ENCODE measurements at regions not wholly inside any gene's neighbourhood (a gene's known extent, or its start where the extent isn't known, plus 50 kb on each side); places are given as distances from the start of the nearest gene placed in this dataset.

- Histone ChIP-seq H2AFZ (replicated peaks; ENCODE audit: low read length, poor library complexity) (no peak overlapping the region), H2BK5ac (ENCODE audit: low read depth, low read length, poor library complexity, severe bottlenecking) (no peak overlapping the region), H3K4me2 (ENCODE audit: low read depth, low read length) (no peak overlapping the region), H3K4me1 (ENCODE audit: control insufficient read depth, insufficient read depth, low read length) (no peaks in the 10 kb centered on the region), H3K4me3 (ENCODE audit: insufficient read depth, low read depth, low read length) (no peak overlapping the region), H2BK120ac (ENCODE audit: low read depth, low read length) (no peak overlapping the region), H3K36me3 (ENCODE audit: control insufficient read depth, insufficient read depth, low read length) (no peaks in the 10 kb centered on the region), H4K91ac (ENCODE audit: insufficient read depth, low read depth, low read length) (no peak overlapping the region), H4K8ac (ENCODE audit: low read depth in 2 of 2, low read length in 2 of 2) (no peak overlapping the region), H3K27me3 (ENCODE audit: control insufficient read depth, insufficient read depth, low read length) (no peaks in the 10 kb centered on the region), H3K14ac (replicated peaks; ENCODE audit: low read depth, low read length) (no peak overlapping the region), H3K23ac (ENCODE audit: low read depth, low read length) (no peak overlapping the region), H2AK5ac (ENCODE audit: low read depth, low read length) (no peak overlapping the region), H4K20me1 (ENCODE audit: insufficient read depth, low read length) (no peaks in the 10 kb centered on the region), H3K9me3 (ENCODE audit: control insufficient read depth, insufficient read depth, low read length) (no peaks in the 10 kb centered on the region), H4K5ac (ENCODE audit: low read depth, low read length) (no peak overlapping the region), H3K56ac (ENCODE audit: extremely low read depth, insufficient read depth, low read length) (no peak overlapping the region), H3K9ac (ENCODE audit: low read depth, low read length) (no peak overlapping the region), H3K27ac (ENCODE audit: insufficient read depth, low read length) (no peak overlapping the region), H2AK9ac (replicated peaks; ENCODE audit: low read depth, low read length, poor library complexity) (no peak overlapping the region), H3K18ac (ENCODE audit: low read depth, low read length) (no peak overlapping the region), H2BK15ac (ENCODE audit: low read depth, low read length) (no peak overlapping the region), H3K79me1 (ENCODE audit: low read depth in 1 of 2, low read length in 2 of 2) (no peaks in the 10 kb centered on the region), H3K9me1 (ENCODE audit: insufficient read depth, low read length) (no peaks in the 10 kb centered on the region), H2BK20ac (ENCODE audit: low read depth, low read length) (no peak overlapping the region), H3K4ac (ENCODE audit: low read depth, low read length) (no peak overlapping the region)
- no TSS peak for BruUV-seq (replicated peaks)
- 0 out of 2 replicates have a peak, but pooled peaks have one; percentile 30 for TF ChIP-seq MXI1 (IDR thresholded peaks at IDR 0.05; ENCODE audit: borderline replicate concordance, low read depth, low read length)
- TF ChIP-seq RFX5 (IDR thresholded peaks at IDR 0.05; ENCODE audit: low read depth, low read length): no peak
- TF ChIP-seq CEBPB (IDR thresholded peaks at IDR 0.05; ENCODE audit: low read depth, low read length): peak; percentile 57; the same call in 1 of the 2 replicates
- ChIA-PET CTCF (interaction anchor here (1.2 kb wide), 1 partner anchor 13 kb away, joined by 7 read pairs; no protein-coding TSS in a partner anchor), POLR2A (ENCODE audit: unreplicated experiment) (interaction anchor here (0.6 kb wide), 1 partner anchor 38 kb away, joined by 6 read pairs; no protein-coding TSS in a partner anchor)
- dilution Hi-C loops (cut with HindIII; ENCODE audit: low sequenced_read_pairs, unreplicated experiment) (no loop called here), in situ Hi-C loops (cut with MboI; ENCODE audit: low sequenced_read_pairs) (no loop called here), intact Hi-C loops (cut with micrococcal nuclease) (loop anchor here (5.0 kb wide), 1 partner anchor 204 kb away; the partner anchor contains the start of gene MFAP3L)
- WGBS, 2 experiments (ENCODE audit: extremely low coverage in 2 of 2, insufficient read length in 1 of 2): 26% methylated on average over 3 of the region's 7 CpGs; no CpG with 5 or more reads in 1 of the 2 experiments
- ATAC-seq (ENCODE audit: low read depth) (peak; percentile 69; the same call in 1 of the 2 replicates), DNase-seq (peak; percentile 60)
Measured at GRCh38 chr4:169823685-169824084, 65.9 kb upstream of the HPF1 start.

Data from IMR-90 (cell line).